ENCODE measurements at regions not wholly inside any gene's neighbourhood (a gene's known extent, or its start where the extent isn't known, plus 50 kb on each side); places are given as distances from the start of the nearest gene placed in this dataset.

- no peak for DNase-seq
These were observed 58.8 kb downstream of the SPRY1 start for GRCh38 chr4:123455360-123455759.

- DNase-seq, result no peak
These were observed 65.4 kb downstream of the SPRY1 start for GRCh38 chr4:123462007-123462406.

DNA sequence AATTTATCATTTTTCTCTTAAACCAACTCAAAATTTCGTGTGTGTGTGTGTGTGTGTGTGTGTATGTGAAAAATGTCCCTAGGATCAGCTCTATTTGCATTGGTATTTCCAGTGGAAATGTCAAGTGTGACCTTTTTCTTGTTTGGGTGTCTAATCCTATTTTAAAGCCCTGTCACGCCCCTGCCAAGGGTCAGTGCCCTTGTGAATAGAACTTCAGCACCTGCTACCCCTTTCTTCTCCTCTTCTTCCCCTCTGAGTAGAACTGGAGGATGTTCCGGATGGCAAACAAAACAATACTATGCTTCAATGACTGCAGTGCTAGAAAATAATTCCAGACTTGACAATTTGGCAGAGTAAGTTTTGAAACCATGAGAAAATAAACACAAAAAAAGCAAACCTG is 67.3 kb downstream of the SPRY1 start:
- DNase-seq, result no peak

DNA sequence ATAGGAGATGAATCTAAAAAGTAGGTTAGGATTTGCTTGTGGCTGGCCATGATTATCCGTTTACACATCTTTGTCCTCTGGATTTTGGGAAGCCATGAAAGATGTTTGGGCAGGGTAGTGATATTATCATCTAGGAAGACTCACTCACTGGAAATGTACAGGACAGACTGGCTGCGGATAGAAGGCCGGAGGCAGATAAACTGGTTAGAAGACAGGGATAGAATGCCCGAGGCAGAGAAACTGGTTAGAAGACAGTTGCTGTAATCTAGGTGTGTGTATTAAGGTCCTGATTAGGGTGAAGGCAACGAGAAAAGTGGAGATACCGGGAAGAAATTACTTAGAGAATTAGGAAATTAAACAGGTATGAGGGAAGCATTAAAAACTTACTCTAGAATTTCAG is 68.8 kb downstream of the SPRY1 start:
- no peak for DNase-seq

GRCh38 chr4:123466080-123466785 is 69.6 kb downstream of the SPRY1 start:
- DNase-seq, result no peak

DNA sequence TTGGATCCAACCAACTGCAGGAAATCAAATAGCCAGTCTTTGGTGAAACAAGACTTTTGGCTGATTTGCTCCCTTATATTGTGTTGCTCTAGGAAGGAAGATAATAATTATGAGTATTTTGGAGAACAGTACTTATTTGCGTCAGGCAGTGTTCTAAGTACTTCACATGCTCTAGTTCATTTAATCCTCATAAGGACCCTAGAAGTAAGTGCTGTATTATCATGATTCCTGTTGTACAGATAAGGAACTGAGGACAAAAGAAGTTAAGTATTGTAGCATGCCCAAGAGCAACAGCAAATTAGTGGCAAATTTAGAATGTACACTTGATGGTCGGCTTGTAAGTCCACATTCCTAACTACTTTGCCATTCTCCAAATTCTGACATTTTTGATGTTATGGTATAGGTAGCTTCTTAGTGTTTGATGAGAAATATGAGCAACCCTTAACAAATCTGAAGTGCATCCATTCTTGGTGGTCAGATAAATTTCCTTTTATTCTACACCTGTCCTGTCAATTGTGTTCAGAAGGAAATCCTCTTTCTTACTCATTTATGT is 72.0 kb downstream of the SPRY1 start:
- no peak for DNase-seq

GRCh38 chr4:123469245-123469644 is 72.7 kb downstream of the SPRY1 start:
- DNase-seq, result no peak

DNA sequence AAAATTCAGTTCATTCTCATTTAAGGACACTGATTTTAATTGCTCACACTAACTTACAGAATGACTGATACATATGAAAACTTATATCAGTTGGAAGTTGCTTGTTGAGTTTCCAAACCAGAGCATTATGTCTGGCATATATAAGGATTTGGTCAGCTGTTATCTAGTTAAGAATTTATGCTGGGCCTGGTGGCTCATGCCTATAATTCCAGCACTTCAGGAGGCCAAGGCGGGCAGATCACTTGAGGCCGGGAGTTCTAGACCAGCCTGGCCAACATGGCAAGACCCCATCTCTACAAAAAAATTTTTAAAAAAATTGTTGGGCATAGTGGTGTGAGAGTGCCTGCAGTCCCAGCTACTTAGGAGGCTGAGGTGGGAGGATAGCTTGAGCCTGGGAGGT is 73.1 kb downstream of the SPRY1 start:
- DNase-seq, result no peak

DNA sequence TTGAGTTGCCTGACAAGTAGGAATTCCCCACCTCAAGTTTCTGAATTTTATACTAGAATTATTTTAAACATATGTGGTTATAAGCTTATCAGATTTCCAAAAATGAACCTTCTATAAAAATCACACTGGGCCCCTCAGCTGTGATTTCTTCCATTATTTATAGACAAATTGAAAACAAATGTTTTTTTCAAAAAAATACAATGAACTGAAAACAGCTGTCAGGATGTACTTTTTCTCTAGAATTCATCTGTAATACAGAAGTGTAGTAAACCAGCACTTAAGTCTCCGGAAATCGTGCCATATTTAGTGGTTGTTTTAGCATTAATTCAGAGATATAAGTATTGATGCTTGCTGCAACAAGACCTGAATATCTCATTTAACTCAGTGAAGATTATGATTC is 74.0 kb downstream of the SPRY1 start:
- DNase-seq, result no peak

- DNase-seq, result no peak
These were observed 75.2 kb downstream of the SPRY1 start for GRCh38 chr4:123471655-123472369.

DNA sequence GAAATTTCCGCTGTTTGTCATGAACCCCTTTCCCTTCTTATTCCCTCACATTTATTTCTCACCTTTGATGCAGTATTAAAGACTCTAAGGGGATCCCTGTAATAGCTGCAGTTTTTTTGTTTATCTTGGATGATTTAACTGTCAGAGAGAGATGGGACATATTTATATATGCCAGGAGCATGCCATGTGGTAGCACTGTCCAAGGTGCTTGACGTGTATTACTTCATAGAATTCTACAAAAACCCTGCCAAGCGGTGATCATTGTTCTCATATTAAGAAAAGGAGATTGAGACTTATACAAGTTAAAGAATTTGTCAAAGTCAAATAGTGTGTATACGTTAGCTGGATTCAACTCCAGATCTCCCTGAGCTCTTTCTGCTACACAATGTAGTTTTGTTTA is 78.2 kb downstream of the SPRY1 start:
- no peak for DNase-seq

DNA sequence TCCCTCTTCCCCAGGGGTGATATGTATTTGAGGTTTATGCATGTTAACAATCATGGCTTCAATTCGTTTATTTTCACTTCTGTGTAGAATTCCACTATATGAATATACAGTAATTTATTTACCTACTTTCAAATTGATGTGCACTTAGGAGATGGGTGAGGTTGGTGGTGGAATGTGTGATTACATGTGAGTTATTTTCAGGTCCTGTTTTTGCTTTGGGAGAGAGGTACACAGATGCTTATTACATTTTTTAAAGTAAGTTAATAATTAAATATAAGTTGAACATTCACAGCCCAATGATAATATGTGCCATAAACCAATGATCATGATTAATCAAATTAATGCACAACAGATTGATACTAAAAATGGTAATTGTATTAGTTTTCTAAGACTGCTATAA is 79.5 kb downstream of the SPRY1 start:
- no peak for DNase-seq

DNA sequence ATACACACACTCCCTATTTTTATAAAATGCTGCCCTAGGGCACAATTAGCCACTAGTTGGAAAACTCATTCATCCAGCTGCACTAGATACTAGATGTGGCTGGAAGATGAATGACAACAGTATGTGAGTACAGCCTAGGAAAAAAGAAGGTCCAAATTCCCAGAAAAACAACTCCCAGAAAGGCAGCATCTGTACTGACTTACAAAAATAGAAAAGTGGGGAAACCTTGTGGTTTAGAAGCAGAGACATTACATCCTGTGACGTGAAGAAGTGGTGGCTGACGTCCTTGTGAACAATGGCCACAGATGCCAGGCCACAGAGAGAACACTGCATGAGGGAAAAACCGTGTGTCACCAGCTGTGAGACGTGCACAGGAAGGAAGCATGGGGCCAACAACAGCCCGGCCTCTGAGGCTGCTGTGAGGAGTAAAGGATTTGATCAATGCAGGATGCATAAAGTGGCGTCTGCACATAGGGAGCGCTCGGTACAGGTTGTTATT is 81.2 kb downstream of the SPRY1 start:
- DNase-seq, result peak; percentile 15

DNA sequence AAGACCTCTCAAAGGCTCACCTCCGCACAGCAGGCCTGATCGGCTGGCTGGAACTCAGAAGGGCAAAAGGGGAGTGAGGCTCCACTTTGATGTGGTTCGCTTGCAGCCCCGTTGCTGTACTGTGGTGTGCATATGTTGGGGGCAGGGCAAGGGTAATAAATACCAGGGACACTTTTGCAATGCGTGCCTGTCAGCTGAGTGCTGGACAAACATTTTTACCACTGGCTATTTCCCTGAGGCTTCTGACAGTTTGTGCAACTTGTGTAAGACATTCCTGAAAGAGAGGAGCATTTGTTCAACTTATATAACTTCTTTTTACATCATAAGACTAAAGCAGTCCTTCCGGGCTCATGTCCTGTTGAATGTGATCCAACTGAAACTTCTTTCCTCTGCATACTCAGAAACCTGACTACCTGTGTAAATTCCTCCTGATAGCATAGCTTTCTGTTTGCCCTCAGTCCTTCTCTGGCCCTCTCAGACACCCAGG is 82.3 kb downstream of the SPRY1 start:
- no peak for DNase-seq

- no peak for DNase-seq
These were observed 83.3 kb downstream of the SPRY1 start for GRCh38 chr4:123479944-123480343.

DNA sequence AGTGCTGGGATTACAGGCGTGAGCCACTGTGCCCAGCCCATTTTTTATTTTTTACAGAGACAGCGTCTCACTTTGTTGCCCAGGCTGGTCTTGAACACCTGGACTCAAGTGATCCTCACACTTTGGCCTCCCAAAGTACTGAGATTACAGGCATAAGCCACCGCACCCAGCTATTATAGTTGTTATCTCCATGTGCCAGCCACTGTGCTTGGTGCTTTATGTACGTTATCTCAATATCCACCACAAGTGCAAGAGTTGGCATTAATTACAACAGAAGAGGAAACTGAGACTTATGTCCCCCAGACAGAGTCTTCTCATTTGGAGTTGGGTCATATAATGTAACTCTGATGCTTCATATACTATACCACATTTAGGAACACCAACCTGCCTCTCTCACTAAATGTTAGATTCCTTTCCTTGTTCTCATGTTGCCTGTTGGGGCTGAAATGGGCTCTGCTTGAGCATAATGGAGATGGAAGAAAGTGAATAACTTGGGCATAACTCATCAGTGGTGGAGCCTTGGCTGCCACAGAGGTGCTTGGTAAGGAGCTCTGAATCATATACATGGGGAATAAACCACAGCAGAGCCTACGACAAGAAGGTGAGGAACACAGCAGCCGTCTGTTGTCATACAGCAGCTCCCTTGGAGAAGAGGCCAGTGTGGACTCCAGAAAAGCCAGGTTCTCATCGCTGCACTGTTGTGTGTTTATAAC is 84.3 kb downstream of the SPRY1 start:
- no peak for DNase-seq

GRCh38 chr4:123481717-123482116 is 85.1 kb downstream of the SPRY1 start:
- DNase-seq, result no peak

DNA sequence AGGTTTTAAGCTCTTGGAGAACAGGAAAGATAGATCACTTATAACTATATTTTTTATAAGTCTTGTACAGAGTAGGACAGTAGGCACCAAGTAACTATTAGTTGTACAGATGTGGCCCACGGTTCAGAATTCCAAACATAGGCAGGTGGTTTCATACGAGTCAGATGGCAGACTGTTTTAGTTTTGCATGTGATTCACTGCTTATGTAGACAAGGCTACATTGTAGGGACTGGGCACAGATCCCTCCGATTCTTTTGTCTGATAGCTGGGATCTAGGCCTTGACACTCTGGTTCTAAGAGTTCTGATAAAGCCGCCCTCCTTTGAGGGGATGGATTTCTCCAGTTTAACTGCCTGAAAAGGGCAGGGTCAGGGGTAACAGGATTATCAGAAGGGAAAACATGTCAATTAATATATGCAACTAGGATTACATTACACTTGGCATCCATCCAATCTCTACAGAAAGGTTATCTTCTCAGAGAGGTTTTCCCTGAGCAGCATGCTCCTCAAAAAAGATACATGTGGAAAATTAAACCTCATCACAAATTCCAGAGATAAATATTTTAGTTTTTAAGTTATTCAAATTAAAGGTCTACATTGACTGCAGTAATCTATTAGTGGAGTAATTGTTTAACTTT is 87.8 kb downstream of the SPRY1 start:
- no peak for DNase-seq

- DNase-seq, result no peak
These were observed 89.0 kb downstream of the SPRY1 start for GRCh38 chr4:123485601-123486000.

DNA sequence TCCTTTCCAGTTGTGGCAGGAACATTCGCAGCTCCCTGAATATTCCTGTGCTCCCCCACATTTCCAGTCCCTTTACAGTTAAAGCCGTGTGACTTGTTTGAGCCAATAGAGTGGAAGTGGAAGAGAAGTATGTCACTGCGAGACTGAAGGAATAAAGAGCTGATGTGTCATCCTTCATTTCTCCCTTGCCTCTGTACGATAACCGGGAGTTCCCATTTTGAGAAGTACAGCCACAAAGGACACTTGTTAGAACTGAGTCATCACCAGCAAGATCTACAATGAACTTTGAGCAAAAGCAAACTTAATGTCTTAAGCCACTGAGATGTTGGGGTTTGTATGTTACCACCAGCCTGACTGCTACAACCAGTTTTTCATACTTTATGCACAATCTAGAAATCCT is 92.3 kb downstream of the SPRY1 start:
- DNase-seq, result no peak

GRCh38 chr4:123495530-123495929 is 98.9 kb downstream of the SPRY1 start:
- no peak for DNase-seq

- no peak for DNase-seq
These were observed 99.8 kb downstream of the SPRY1 start for GRCh38 chr4:123496421-123496820.

DNA sequence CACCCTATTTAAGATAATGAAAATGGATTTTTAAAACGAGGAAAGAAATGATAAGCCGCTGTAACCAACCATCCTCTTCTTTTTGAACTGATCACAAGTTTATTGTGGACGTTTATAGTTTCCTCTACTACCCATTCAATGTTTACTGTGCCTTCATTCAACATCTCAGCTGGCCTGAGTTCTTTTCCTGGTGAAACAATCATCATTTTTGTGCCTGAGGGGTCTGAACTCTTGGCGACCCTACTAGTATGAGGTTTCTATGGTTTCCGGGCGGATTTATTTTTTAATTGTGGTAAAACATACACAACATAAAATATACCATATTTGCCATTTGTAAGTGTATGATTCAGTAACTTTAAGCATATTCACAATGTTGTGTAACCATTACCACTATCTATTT is 100.7 kb downstream of the SPRY1 start:
- DNase-seq, result no peak

Measured in effector CD4-positive, alpha-beta T cell (primary cell).